HepG2 (cell line): ENCODE measurements at regions not wholly inside any gene's neighbourhood (a gene's known extent, or its start where the extent isn't known, plus 50 kb on each side); places are given as distances from the start of the nearest gene placed in this dataset.

Experiments
- ATAC-seq: fragments of 200-7000 bp; cut with Tn5 transposase; 3 replicates; pipeline ENCODE4 v1.9.1; 2020; ENCODE audit warnings: mild to moderate bottlenecking, moderate library complexity
- BruUV-seq: library from RNA; stranded (reverse); fragments of 400-500 nt; replicated peaks from 2 replicates; lab custom pipeline; 2021; lab: Mats Ljungman, UMichigan
- CTCF ChIA-PET: fragments of 300-600 bp; formaldehyde crosslinking; extraction: SDS; loops from one replicate; lab custom pipeline; 2021; ENCODE audit warnings: low total read pairs, inconsistent platforms, low intra/inter-chr PET ratio; lab: Yijun Ruan, JAX
- POLR2A ChIA-PET: fragments of 350-600 bp; sonication (Branson Sonifier 250); formaldehyde crosslinking; loops from one replicate; lab custom pipeline; 2020; ENCODE audit warnings: antibody characterized with exemption, inconsistent platforms; lab: Yijun Ruan, JAX
- DNase-seq: peaks from one replicate; pipeline ENCODE4 v3.0.0-alpha.2; 2015; ENCODE audit warnings: low spot score
- FAIRE-seq: peaks from 3 replicates; lab custom pipeline; 2011; peaks lifted over from hg19 to GRCh38; lab: Jason Lieb, UNC
- H2AFZ ChIP-seq: one replicate; pipeline ENCODE4 v1.6.1; 2011; ENCODE audit warnings: low read length, inconsistent platforms
- H3K27ac ChIP-seq: fragments of 300-600 bp; 3 replicates; pipeline ENCODE4 v1.8.0; 2011; ENCODE audit warnings: mixed run types, mild to moderate bottlenecking, mixed read lengths, low read length, inconsistent platforms; ENCODE audit not compliant: insufficient read depth; ENCODE audit errors: extremely low read length
- H3K27me3 ChIP-seq, 2 experiments: fragments of 200-600 bp in 1 of 2; 2 replicates in 1 of 2; 3 replicates in 1 of 2; pipeline versions ENCODE4 v1.6.0 to v1.8.0; 2011; ENCODE audit warnings: low read length in 2 of 2, mild to moderate bottlenecking in 2 of 2, moderate library complexity in 2 of 2, inconsistent platforms in 1 of 2; ENCODE audit not compliant: insufficient read depth in 2 of 2, control insufficient read depth in 1 of 2
- H3K36me3 ChIP-seq, 2 experiments: fragments of 200-600 bp in 1 of 2; replicated peaks in 1 of 2; 2 replicates in 1 of 2; 3 replicates in 1 of 2; pipeline versions ENCODE4 v1.5.1 to v1.8.0; 2011; ENCODE audit warnings: low read length in 2 of 2, inconsistent platforms in 1 of 2; ENCODE audit not compliant: insufficient read depth in 2 of 2, control insufficient read depth in 1 of 2
- H3K4me1 ChIP-seq: 2 replicates; pipeline ENCODE4 v1.5.1; 2012; ENCODE audit warnings: low read length, inconsistent platforms; ENCODE audit not compliant: insufficient read depth
- H3K4me2 ChIP-seq: 2 replicates; pipeline ENCODE4 v1.6.0; 2011; ENCODE audit warnings: low read depth, low read length, inconsistent platforms
- H3K4me3 ChIP-seq, 3 experiments: fragments of 200-600 bp in 1 of 3; sonication (generic), shearing (Covaris generic) in 1 of 3; replicated peaks in 1 of 3; 2 replicates each; pipeline ENCODE4 v1.5.1; 2011 to 2016; ENCODE audit warnings: low read length in 3 of 3, inconsistent platforms in 2 of 3, low read depth in 2 of 3, mild to moderate bottlenecking in 2 of 3, control low read depth in 1 of 3, mixed read lengths in 1 of 3; ENCODE audit not compliant: insufficient read depth in 1 of 3
- H3K79me2 ChIP-seq: one replicate; pipeline ENCODE4 v1.6.1; 2011; ENCODE audit warnings: low read length, inconsistent platforms; ENCODE audit not compliant: insufficient read depth
- H3K9ac ChIP-seq: 2 replicates; pipeline ENCODE4 v1.6.0; 2011; ENCODE audit warnings: mild to moderate bottlenecking, low read depth, low read length, inconsistent platforms; ENCODE audit not compliant: insufficient read depth
- H3K9me3 ChIP-seq: 2 replicates; pipeline ENCODE4 v1.5.1; 2012; ENCODE audit warnings: mild to moderate bottlenecking, low read length
- H4K20me1 ChIP-seq: 2 replicates; pipeline ENCODE4 v1.6.0; 2011; ENCODE audit warnings: inconsistent platforms, mild to moderate bottlenecking, low read length, moderate library complexity; ENCODE audit not compliant: insufficient read depth
- BRCA1 ChIP-seq: sonication (generic); formaldehyde crosslinking; IDR thresholded peaks from 2 replicates; pipeline ENCODE4 v1.4.0; 2020; ENCODE audit warnings: missing genetic modification reagents
- ETV6 ChIP-seq: sonication (generic); formaldehyde crosslinking; conservative IDR thresholded peaks from 2 replicates; pipeline ENCODE4 v1.4.0; 2020; ENCODE audit warnings: missing genetic modification reagents
- GMEB2 ChIP-seq: IDR thresholded peaks from 2 replicates; pipeline ENCODE4 v1.6.1; 2016; ENCODE audit warnings: missing biosample characterization, missing genetic modification reagents, low read depth
- RCOR2 ChIP-seq: IDR thresholded peaks from 2 replicates; pipeline ENCODE4 v1.6.1; 2016; ENCODE audit warnings: missing biosample characterization, missing genetic modification reagents
- ZFP36 ChIP-seq: fragments of 150-350 bp; IDR thresholded peaks from 2 replicates; pipeline ENCODE4 v1.6.1; 2018; ENCODE audit warnings: borderline replicate concordance, low read length, low read depth; ENCODE audit not compliant: partially characterized antibody
- ZFP37 ChIP-seq: sonication (generic); formaldehyde crosslinking; IDR thresholded peaks from 2 replicates; pipeline ENCODE4 v1.4.0; 2020; ENCODE audit warnings: missing genetic modification reagents, borderline replicate concordance
- ZNF275 ChIP-seq: sonication (generic); formaldehyde crosslinking; IDR thresholded peaks from 2 replicates; pipeline ENCODE4 v1.8.0; 2022; ENCODE audit warnings: missing genetic modification reagents, mild to moderate bottlenecking, inconsistent platforms, borderline replicate concordance
- ZNF605 ChIP-seq: sonication (generic); formaldehyde crosslinking; IDR thresholded peaks from 2 replicates; pipeline ENCODE4 v1.8.0; 2022; ENCODE audit warnings: mild to moderate bottlenecking, missing genetic modification reagents
- ZNF839 ChIP-seq: sonication (generic); formaldehyde crosslinking; IDR thresholded peaks from 2 replicates; pipeline ENCODE4 v1.4.0; 2020; ENCODE audit warnings: missing genetic modification reagents, mild to moderate bottlenecking, borderline replicate concordance
- WGBS: methylation state at CpG from one replicate; pipeline ENCODE4 v1.1.6; 2017; ENCODE audit warnings: low lambda C conversion rate; 5-methylcytosine and 5-hydroxymethylcytosine counted together
- in situ Hi-C: cut with HindIII; loops from 2 replicates; pipeline ENCODE4 v1.10.0; 2017; ENCODE audit warnings: low pct_unique_long_range_greater_than_20kb; ENCODE audit not compliant: extremely low pct_ligation_motif_present
- intact Hi-C: fragments of 100-400 bp; cut with micrococcal nuclease; formaldehyde crosslinking; loops from one replicate; pipeline ENCODE4 v1.10.0; 2022; ENCODE audit not compliant: unreplicated experiment

- in situ Hi-C loops: no loop called here
These were observed 66.2 kb downstream of the PRR18 start for GRCh38 chr6:166241974-166242373.

GRCh38 chr6:166240889-166241288 lies 67.3 kb downstream of the PRR18 start:
- Histone ChIP-seq H3K4me2 (no peak overlapping the region), H3K9me3 (no peaks in the 10 kb centered on the region), H4K20me1 (no peaks in the 10 kb centered on the region), H3K27me3 (peaks cover 9 to 83% of the 10 kb centered on the region in 2 experiments; a peak in 4 of 5 replicates), H3K9ac (no peak overlapping the region), H3K27ac (no peak overlapping the region), H3K4me1 (peaks cover 13% of the 10 kb centered on the region), H2AFZ (no peak overlapping the region), H3K4me3 (no peak overlapping the region), H3K36me3 (no peaks in the 10 kb centered on the region), H3K79me2 (no peaks in the 10 kb centered on the region)
- CTCF ChIA-PET: no interaction called here
- POLR2A ChIA-PET: no interaction called here
- TF ChIP-seq ZFP36 (no peak), ZNF275 (CRISPR knock-in tag) (no peak), RCOR2 (no peak), ETV6 (CRISPR knock-in tag) (no peak), ZFP37 (CRISPR knock-in tag) (no peak), BRCA1 (CRISPR knock-in tag) (no peak), GMEB2 (CRISPR knock-in tag) (no peak)
- DNase-seq (no peak), ATAC-seq (no peak; the same call in 2 of the 3 replicates), FAIRE-seq (no peak)
- in situ Hi-C loops: no loop called here
- no TSS peak for BruUV-seq
- 40% methylated on average over 11 of the region's 11 CpGs for WGBS
- intact Hi-C loops: no loop called here

More at GRCh38 chr6:166241974-166242373, 66.2 kb downstream of the PRR18 start:
- no peaks in the 10 kb centered on the region for H4K20me1 ChIP-seq
- FAIRE-seq (no peak), ATAC-seq (no peak), DNase-seq (no peak)
- H2AFZ ChIP-seq: no peak overlapping the region
- H3K79me2 ChIP-seq: no peaks in the 10 kb centered on the region
- ChIA-PET POLR2A (no interaction called here), CTCF (no interaction called here)
- H3K36me3 ChIP-seq: no peaks in the 10 kb centered on the region
- TF ChIP-seq ZNF839 (CRISPR knock-in tag) (no peak), ZNF605 (CRISPR knock-in tag) (no peak)
- no peak overlapping the region for H3K27ac ChIP-seq
- no peak overlapping the region for H3K4me3 ChIP-seq
- WGBS: 5% methylated on average over 6 of the region's 6 CpGs
- intact Hi-C loops: no loop called here
- no peaks in the 10 kb centered on the region for H3K9me3 ChIP-seq
- H3K27me3 ChIP-seq: peaks cover 9 to 78% of the 10 kb centered on the region in 2 experiments; a peak in 4 of 5 replicates
- H3K4me1 ChIP-seq: peaks cover 13% of the 10 kb centered on the region
- no TSS peak for BruUV-seq
- no peak overlapping the region for H3K9ac ChIP-seq
- H3K4me2 ChIP-seq: no peak overlapping the region
